NT2/D1 (cell line): ENCODE measurements at regions not wholly inside any gene's neighbourhood (a gene's known extent, or its start where the extent isn't known, plus 50 kb on each side); places are given as distances from the start of the nearest gene placed in this dataset.

Experiments
- SUZ12 ChIP-seq: IDR thresholded peaks from 2 replicates; pipeline ENCODE4 v1.6.1; 2011; ENCODE audit not compliant: insufficient read length, insufficient read depth; ENCODE audit errors: extremely low read depth
- YY1 ChIP-seq: IDR thresholded peaks from 2 replicates; pipeline ENCODE4 v1.6.1; 2011; ENCODE audit not compliant: insufficient read length, insufficient read depth
- ZNF274 ChIP-seq: IDR thresholded peaks from 2 replicates; pipeline ENCODE4 v1.6.1; 2011; ENCODE audit warnings: mild to moderate bottlenecking, low read depth, low read length

- TF ChIP-seq SUZ12 (no peak), YY1 (no peak), ZNF274 (no peak)
Measured at GRCh38 chr6:156191895-156192294, 585.3 kb upstream of the ARID1B start.
